ENCODE measurements at regions not wholly inside any gene's neighbourhood (a gene's known extent, or its start where the extent isn't known, plus 50 kb on each side); places are given as distances from the start of the nearest gene placed in this dataset.

- peak; percentile 75 to 80 for DNase-seq (ENCODE audit: low read depth in 1 of 2, low spot score in 2 of 2)
- Histone ChIP-seq H3K9me3 (replicated peaks) (no peaks in the 10 kb centered on the region), H3K4me1 (replicated peaks) (peaks cover 23% of the 10 kb centered on the region), H3K4me3 (no peak overlapping the region), H3K27me3 (replicated peaks) (no peaks in the 10 kb centered on the region), H3K36me3 (no peaks in the 10 kb centered on the region), H3K27ac (0 out of 2 replicates have a peak overlapping the region, but pooled peaks have one; percentile 3)
These were observed 375.1 kb downstream of the MED10 start for GRCh38 chr5:6003040-6003825.

GRCh38 chr5:6000867-6001266 lies 377.5 kb downstream of the MED10 start:
- Histone ChIP-seq H3K27me3 (replicated peaks) (no peaks in the 10 kb centered on the region), H3K36me3 (no peaks in the 10 kb centered on the region), H3K9me3 (replicated peaks) (no peaks in the 10 kb centered on the region), H3K4me1 (replicated peaks) (peaks cover 23% of the 10 kb centered on the region), H3K27ac (no peak overlapping the region), H3K4me3 (no peak overlapping the region)
- DNase-seq (ENCODE audit: low read depth in 1 of 2, low spot score in 2 of 2), result no peak

GRCh38 chr5:5995819-5996218 lies 382.5 kb downstream of the MED10 start:
- Histone ChIP-seq H3K4me3 (no peak overlapping the region), H3K27me3 (replicated peaks) (no peaks in the 10 kb centered on the region), H3K36me3 (no peaks in the 10 kb centered on the region), H3K9me3 (replicated peaks) (no peaks in the 10 kb centered on the region), H3K4me1 (replicated peaks) (no peaks in the 10 kb centered on the region; the same call in 1 of the 2 replicates), H3K27ac (no peak overlapping the region)
- DNase-seq (ENCODE audit: low read depth in 1 of 2, low spot score in 2 of 2), result no peak

GRCh38 chr5:5986492-5987178 lies 391.7 kb downstream of the MED10 start:
- H3K36me3 ChIP-seq, result no peaks in the 10 kb centered on the region
- H3K27ac ChIP-seq, result no peak overlapping the region
- DNase-seq (ENCODE audit: low read depth in 1 of 2, low spot score in 2 of 2), result no peak
- H3K4me3 ChIP-seq, result no peak overlapping the region
- H3K4me1 ChIP-seq (replicated peaks), result no peaks in the 10 kb centered on the region
- H3K9me3 ChIP-seq (replicated peaks), result no peaks in the 10 kb centered on the region
- no peaks in the 10 kb centered on the region; the same call in 1 of the 2 replicates for H3K27me3 ChIP-seq (replicated peaks)

- Histone ChIP-seq H3K36me3 (no peaks in the 10 kb centered on the region), H3K4me1 (replicated peaks) (peaks cover 4% of the 10 kb centered on the region), H3K4me3 (no peak overlapping the region), H3K27me3 (replicated peaks) (no peaks in the 10 kb centered on the region; the same call in 1 of the 2 replicates), H3K27ac (no peak overlapping the region), H3K9me3 (replicated peaks) (no peaks in the 10 kb centered on the region)
- no peak for DNase-seq (ENCODE audit: low read depth in 1 of 2, low spot score in 2 of 2)
These were observed 393.0 kb downstream of the MED10 start for GRCh38 chr5:5985332-5985731.

- no peaks in the 10 kb centered on the region for H3K36me3 ChIP-seq
- H3K27ac ChIP-seq, result no peak overlapping the region
- H3K4me1 ChIP-seq (replicated peaks), result peaks cover 21% of the 10 kb centered on the region
- no peak for DNase-seq (ENCODE audit: low read depth in 1 of 2, low spot score in 2 of 2)
- H3K27me3 ChIP-seq (replicated peaks), result no peaks in the 10 kb centered on the region; the same call in 1 of the 2 replicates
- no peaks in the 10 kb centered on the region for H3K9me3 ChIP-seq (replicated peaks)
- no peak overlapping the region for H3K4me3 ChIP-seq
These were observed 394.9 kb downstream of the MED10 start for GRCh38 chr5:5983261-5983980.

- Histone ChIP-seq H3K4me1 (replicated peaks) (peaks cover 21% of the 10 kb centered on the region), H3K36me3 (no peaks in the 10 kb centered on the region), H3K27me3 (replicated peaks) (no peaks in the 10 kb centered on the region; the same call in 1 of the 2 replicates), H3K27ac (no peak overlapping the region), H3K4me3 (no peak overlapping the region), H3K9me3 (replicated peaks) (no peaks in the 10 kb centered on the region)
- no peak for DNase-seq (ENCODE audit: low read depth in 1 of 2, low spot score in 2 of 2)
These were observed 396.8 kb downstream of the MED10 start for GRCh38 chr5:5981562-5981961.

GRCh38 chr5:5980538-5980895 lies 397.8 kb downstream of the MED10 start:
- no peak for DNase-seq (ENCODE audit: low read depth in 1 of 2, low spot score in 2 of 2)
- H3K27ac ChIP-seq, result no peak overlapping the region; the same call in 1 of the 2 replicates
- no peak overlapping the region for H3K4me3 ChIP-seq
- peaks cover 21% of the 10 kb centered on the region for H3K4me1 ChIP-seq (replicated peaks)
- no peaks in the 10 kb centered on the region; the same call in 1 of the 2 replicates for H3K27me3 ChIP-seq (replicated peaks)
- no peaks in the 10 kb centered on the region for H3K9me3 ChIP-seq (replicated peaks)
- H3K36me3 ChIP-seq, result no peaks in the 10 kb centered on the region

GRCh38 chr5:5979761-5980537 lies 398.4 kb downstream of the MED10 start:
- H3K4me1 ChIP-seq (replicated peaks), result peaks cover 21% of the 10 kb centered on the region
- H3K27ac ChIP-seq, result peak overlapping the region; percentile 64
- peak in 1 of 2 experiments; percentile 80 for DNase-seq (ENCODE audit: low read depth in 1 of 2, low spot score in 2 of 2)
- no peaks in the 10 kb centered on the region for H3K9me3 ChIP-seq (replicated peaks)
- H3K27me3 ChIP-seq (replicated peaks), result no peaks in the 10 kb centered on the region; the same call in 1 of the 2 replicates
- H3K36me3 ChIP-seq, result no peaks in the 10 kb centered on the region
- H3K4me3 ChIP-seq, result no peak overlapping the region

- Histone ChIP-seq H3K27me3 (replicated peaks) (no peaks in the 10 kb centered on the region; the same call in 1 of the 2 replicates), H3K36me3 (no peaks in the 10 kb centered on the region), H3K9me3 (replicated peaks) (no peaks in the 10 kb centered on the region), H3K4me1 (replicated peaks) (peaks cover 21% of the 10 kb centered on the region), H3K27ac (peak overlapping the region; percentile 64), H3K4me3 (no peak overlapping the region)
- DNase-seq (ENCODE audit: low read depth in 1 of 2, low spot score in 2 of 2), result peak; percentile 82 to 85
These were observed 399.0 kb downstream of the MED10 start for GRCh38 chr5:5979377-5979760.

GRCh38 chr5:5978501-5979376 lies 399.6 kb downstream of the MED10 start:
- no peaks in the 10 kb centered on the region for H3K27me3 ChIP-seq (replicated peaks)

GRCh38 chr5:5971203-5971602 lies 407.1 kb downstream of the MED10 start:
- peaks cover 3% of the 10 kb centered on the region; the same call in 1 of the 2 replicates for H3K9me3 ChIP-seq (replicated peaks)
- H3K27ac ChIP-seq, result no peak overlapping the region
- H3K4me3 ChIP-seq, result no peak overlapping the region
- no peaks in the 10 kb centered on the region for H3K27me3 ChIP-seq (replicated peaks)
- no peaks in the 10 kb centered on the region for H3K36me3 ChIP-seq
- no peaks in the 10 kb centered on the region for H3K4me1 ChIP-seq (replicated peaks)
- DNase-seq (ENCODE audit: low read depth in 1 of 2, low spot score in 2 of 2), result no peak

More at GRCh38 chr5:5978501-5979376, 399.6 kb downstream of the MED10 start:
- no peak overlapping the region for H3K4me3 ChIP-seq
- no peak for DNase-seq (ENCODE audit: low read depth in 1 of 2, low spot score in 2 of 2)
- peaks cover 21% of the 10 kb centered on the region for H3K4me1 ChIP-seq (replicated peaks)
- H3K9me3 ChIP-seq (replicated peaks), result no peaks in the 10 kb centered on the region
- no peaks in the 10 kb centered on the region for H3K36me3 ChIP-seq
- H3K27ac ChIP-seq, result peak overlapping the region; percentile 25; the same call in 1 of the 2 replicates

Data from SJSA1 (cell line).